GM12878 (cell line): ENCODE measurements at regions not wholly inside any gene's neighbourhood (a gene's known extent, or its start where the extent isn't known, plus 50 kb on each side); places are given as distances from the start of the nearest gene placed in this dataset.

Experiments used
- GATAD2B ChIP-seq: fragments of 450-650 bp; conservative IDR thresholded peaks from 2 replicates; pipeline ENCODE4 v1.6.1; 2017; ENCODE audit warnings: low read depth, mild to moderate bottlenecking, moderate library complexity
- NRF1 ChIP-seq: conservative IDR thresholded peaks from 2 replicates; pipeline ENCODE4 v1.6.1; 2011; ENCODE audit warnings: mild to moderate bottlenecking, low read depth, low read length, improper control_type of control experiment
- RB1 ChIP-seq: fragments of 450-650 bp; formaldehyde crosslinking; IDR thresholded peaks from 2 replicates; pipeline ENCODE4 v1.6.1; 2017; ENCODE audit warnings: mild to moderate bottlenecking, borderline replicate concordance
- TF ChIP-seq, protein P1 (sequence below): IDR thresholded peaks from 2 replicates; pipeline ENCODE4 v1.6.1; 2011; ENCODE audit warnings: low read depth, mild to moderate bottlenecking, low read length, moderate library complexity, borderline replicate concordance; ENCODE audit errors: extremely low read depth
- TF ChIP-seq, protein P2 (sequence below), 3 experiments: IDR thresholded peaks in 2 of 3; conservative IDR thresholded peaks in 1 of 3; 2 replicates each; pipeline ENCODE4 v1.5.1; 2011; ENCODE audit warnings: low read depth in 3 of 3, low read length in 3 of 3, mild to moderate bottlenecking in 3 of 3, control low read depth in 2 of 3, moderate library complexity in 2 of 3, inconsistent platforms in 1 of 3, mixed read lengths in 1 of 3; ENCODE audit not compliant: control insufficient read depth in 2 of 3, insufficient read depth in 1 of 3; ENCODE audit errors: extremely low read depth in 1 of 3
- TF ChIP-seq, protein P3 (sequence below): fragments of 450-650 bp; formaldehyde crosslinking; IDR thresholded peaks from 2 replicates; pipeline ENCODE4 v1.4.0; 2020; ENCODE audit warnings: mild to moderate bottlenecking, moderate library complexity
- TF ChIP-seq, protein P4 (sequence below): fragments of 450-650 bp; IDR thresholded peaks from 2 replicates; pipeline ENCODE4 v1.6.1; 2017; ENCODE audit warnings: mild to moderate bottlenecking

DNA sequence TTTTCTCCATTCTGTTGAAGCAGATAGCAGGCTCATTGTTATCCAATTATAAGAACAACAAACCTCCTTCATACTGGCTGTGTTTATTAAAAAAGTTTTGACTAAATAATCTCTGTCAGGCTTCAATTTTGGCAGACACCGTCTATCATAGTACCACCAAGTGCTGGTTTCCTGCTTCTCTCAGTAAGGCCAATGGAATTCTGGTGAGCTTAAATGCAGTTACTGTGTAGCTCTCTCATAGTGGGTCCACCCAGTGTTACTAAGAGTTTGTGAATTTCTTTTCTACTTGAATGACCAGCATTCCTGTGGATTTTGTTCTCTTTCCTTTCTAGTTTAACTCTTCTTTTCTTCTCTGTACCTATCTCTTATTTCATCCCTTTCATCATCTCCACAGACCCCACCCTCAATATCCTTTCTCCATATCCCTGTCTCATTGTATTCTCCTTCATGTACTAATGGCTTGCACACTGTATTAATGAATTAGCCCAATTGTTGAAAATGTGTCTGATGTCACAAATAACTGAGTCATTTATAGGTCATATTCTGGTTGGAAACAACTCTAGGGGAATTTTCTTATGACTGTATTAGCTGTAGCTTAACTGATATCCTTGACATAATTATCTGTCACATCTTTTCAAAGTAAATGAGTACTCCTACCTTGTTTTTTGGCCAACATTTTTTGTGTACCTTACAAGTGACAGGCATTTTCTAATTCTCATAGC is 372.1 kb downstream of the FAT3 start (continued):
- TF ChIP-seq, protein P1, sequence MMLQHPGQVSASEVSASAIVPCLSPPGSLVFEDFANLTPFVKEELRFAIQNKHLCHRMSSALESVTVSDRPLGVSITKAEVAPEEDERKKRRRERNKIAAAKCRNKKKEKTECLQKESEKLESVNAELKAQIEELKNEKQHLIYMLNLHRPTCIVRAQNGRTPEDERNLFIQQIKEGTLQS, result no peak
- TF ChIP-seq RB1 (no peak), GATAD2B (no peak), NRF1 (no peak)
- TF ChIP-seq, protein P2, sequence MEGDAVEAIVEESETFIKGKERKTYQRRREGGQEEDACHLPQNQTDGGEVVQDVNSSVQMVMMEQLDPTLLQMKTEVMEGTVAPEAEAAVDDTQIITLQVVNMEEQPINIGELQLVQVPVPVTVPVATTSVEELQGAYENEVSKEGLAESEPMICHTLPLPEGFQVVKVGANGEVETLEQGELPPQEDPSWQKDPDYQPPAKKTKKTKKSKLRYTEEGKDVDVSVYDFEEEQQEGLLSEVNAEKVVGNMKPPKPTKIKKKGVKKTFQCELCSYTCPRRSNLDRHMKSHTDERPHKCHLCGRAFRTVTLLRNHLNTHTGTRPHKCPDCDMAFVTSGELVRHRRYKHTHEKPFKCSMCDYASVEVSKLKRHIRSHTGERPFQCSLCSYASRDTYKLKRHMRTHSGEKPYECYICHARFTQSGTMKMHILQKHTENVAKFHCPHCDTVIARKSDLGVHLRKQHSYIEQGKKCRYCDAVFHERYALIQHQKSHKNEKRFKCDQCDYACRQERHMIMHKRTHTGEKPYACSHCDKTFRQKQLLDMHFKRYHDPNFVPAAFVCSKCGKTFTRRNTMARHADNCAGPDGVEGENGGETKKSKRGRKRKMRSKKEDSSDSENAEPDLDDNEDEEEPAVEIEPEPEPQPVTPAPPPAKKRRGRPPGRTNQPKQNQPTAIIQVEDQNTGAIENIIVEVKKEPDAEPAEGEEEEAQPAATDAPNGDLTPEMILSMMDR (IDR thresholded peaks at IDR 0.05 in 2 of 3, conservative IDR thresholded peaks at IDR 0.05 in 1 of 3; ENCODE audit: control insufficient read depth in 2 of 3, extremely low read depth in 1 of 3, insufficient read depth in 1 of 3, low read depth in 3 of 3, low read length in 3 of 3), result no peak
- TF ChIP-seq, protein P3, sequence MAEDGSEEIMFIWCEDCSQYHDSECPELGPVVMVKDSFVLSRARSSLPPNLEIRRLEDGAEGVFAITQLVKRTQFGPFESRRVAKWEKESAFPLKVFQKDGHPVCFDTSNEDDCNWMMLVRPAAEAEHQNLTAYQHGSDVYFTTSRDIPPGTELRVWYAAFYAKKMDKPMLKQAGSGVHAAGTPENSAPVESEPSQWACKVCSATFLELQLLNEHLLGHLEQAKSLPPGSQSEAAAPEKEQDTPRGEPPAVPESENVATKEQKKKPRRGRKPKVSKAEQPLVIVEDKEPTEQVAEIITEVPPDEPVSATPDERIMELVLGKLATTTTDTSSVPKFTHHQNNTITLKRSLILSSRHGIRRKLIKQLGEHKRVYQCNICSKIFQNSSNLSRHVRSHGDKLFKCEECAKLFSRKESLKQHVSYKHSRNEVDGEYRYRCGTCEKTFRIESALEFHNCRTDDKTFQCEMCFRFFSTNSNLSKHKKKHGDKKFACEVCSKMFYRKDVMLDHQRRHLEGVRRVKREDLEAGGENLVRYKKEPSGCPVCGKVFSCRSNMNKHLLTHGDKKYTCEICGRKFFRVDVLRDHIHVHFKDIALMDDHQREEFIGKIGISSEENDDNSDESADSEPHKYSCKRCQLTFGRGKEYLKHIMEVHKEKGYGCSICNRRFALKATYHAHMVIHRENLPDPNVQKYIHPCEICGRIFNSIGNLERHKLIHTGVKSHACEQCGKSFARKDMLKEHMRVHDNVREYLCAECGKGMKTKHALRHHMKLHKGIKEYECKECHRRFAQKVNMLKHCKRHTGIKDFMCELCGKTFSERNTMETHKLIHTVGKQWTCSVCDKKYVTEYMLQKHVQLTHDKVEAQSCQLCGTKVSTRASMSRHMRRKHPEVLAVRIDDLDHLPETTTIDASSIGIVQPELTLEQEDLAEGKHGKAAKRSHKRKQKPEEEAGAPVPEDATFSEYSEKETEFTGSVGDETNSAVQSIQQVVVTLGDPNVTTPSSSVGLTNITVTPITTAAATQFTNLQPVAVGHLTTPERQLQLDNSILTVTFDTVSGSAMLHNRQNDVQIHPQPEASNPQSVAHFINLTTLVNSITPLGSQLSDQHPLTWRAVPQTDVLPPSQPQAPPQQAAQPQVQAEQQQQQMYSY (CRISPR knock-in tag), result no peak
- TF ChIP-seq, protein P4, sequence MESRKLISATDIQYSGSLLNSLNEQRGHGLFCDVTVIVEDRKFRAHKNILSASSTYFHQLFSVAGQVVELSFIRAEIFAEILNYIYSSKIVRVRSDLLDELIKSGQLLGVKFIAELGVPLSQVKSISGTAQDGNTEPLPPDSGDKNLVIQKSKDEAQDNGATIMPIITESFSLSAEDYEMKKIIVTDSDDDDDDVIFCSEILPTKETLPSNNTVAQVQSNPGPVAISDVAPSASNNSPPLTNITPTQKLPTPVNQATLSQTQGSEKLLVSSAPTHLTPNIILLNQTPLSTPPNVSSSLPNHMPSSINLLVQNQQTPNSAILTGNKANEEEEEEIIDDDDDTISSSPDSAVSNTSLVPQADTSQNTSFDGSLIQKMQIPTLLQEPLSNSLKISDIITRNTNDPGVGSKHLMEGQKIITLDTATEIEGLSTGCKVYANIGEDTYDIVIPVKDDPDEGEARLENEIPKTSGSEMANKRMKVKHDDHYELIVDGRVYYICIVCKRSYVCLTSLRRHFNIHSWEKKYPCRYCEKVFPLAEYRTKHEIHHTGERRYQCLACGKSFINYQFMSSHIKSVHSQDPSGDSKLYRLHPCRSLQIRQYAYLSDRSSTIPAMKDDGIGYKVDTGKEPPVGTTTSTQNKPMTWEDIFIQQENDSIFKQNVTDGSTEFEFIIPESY, result no peak
